Stimulated activated CD4-positive, alpha-beta T cell treated with anti-CD3 and anti-CD28 coated beads, Interleukin-15, amount 100 ng/mL, for 24 hours (primary cell): ENCODE measurements at regions not wholly inside any gene's neighbourhood (a gene's known extent, or its start where the extent isn't known, plus 50 kb on each side); places are given as distances from the start of the nearest gene placed in this dataset.
A peak's percentile ranks its signal among the peaks of the same experiment; 100 is the strongest.

Experiments used
- DNase-seq: peaks from one replicate; pipeline ENCODE4 v3.0.0-alpha.2; 2020

- DNase-seq: no peak
These were observed 52.4 kb upstream of the UPP2 start for GRCh38 chr2:158049129-158049855.

- DNase-seq: no peak
These were observed 53.3 kb upstream of the UPP2 start for GRCh38 chr2:158048327-158048726.

GRCh38 chr2:158047156-158047611 lies 54.5 kb upstream of the UPP2 start:
- no peak for DNase-seq

DNA sequence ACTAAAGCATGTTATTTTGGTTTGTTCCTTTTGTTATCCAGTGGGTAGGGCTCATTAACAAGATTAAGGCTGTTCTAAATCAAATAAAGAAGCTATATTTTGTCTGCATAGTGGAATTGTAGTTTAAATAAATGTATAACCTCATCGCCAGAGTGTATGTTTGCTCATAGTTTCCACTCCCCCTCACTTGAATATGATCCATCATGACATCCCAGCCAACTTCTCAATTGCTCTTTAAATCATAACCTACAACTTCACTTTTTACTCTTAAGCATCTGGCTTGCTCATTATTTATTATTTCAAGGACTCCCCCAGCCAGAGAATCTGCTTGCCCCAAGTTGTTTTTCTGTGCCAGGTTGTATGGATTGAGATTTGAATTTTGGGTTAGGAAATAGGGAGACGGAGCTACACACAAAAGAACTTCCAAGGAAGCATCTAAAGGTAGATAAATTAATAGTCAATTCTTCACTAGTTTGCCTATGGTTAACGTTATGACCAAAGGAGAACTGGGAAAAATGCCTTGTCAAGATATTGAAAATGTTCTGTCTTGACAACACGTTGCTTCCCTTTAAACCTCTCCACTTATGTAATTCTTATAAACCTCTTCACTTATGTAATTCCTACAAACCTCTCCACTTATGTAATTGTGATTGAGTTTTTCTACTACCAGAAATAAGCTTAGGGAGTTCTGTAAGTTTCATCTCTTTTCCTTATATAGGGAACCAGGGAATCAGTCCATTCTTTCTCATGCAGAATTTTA lies 55.4 kb upstream of the UPP2 start:
- no peak for DNase-seq

- no peak for DNase-seq
These were observed 56.3 kb upstream of the UPP2 start for GRCh38 chr2:158045362-158045761.

DNA sequence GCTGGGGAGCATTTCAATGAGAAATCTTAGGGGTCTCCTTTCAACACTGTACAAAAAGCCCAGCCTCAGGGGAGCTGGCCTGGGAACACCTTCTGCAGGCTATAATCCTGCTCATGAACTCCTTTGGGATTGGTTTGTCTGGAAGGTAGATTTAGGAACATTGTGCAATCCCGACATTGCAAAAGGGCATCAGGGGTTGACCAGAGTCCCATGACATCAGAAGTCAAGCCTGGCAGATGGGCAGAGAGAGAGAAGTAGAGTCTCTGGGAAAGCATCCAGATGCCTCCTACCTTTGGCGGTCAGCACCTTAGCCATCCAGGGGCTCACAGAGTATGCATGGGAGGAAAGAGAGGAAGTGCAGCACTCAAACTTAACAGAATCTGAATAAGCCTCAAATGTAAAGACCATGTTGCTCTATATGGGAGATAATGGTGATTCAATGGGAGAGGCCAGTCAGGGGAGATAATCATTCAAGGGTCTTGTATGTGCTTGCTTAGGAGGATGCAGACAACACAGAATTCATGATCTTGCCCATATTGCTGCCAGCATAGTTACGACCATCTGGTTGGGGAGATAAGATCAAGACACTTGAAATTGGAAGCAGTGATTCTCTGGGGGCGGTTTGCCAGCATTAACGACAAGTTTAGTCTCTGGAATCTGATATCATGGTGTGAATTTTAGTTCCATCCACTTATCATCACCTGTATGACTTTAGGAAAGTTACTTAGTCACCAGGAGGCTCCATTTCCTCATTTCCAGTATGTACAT lies 58.3 kb upstream of the UPP2 start:
- DNase-seq: no peak

- no peak for DNase-seq
These were observed 59.0 kb upstream of the UPP2 start for GRCh38 chr2:158042666-158043065.

DNA sequence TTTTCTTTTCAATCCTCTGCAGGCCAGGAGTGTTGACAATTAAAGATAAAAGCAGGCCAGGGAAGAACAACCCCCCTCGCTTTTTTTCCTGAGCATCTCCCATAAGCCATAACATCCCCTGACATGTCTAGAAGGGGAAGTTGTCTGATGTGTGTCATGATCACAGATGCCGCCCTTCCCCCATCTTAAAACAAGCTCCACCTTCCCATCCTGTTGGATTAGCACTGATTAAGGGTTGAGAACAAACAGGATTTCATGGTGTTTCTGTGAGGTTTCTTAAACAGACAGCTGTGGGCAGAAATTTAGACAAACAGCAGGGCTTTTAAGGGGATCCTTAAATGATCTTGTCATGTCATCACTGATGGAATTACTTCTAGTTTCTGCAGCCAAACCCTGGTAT lies 59.4 kb upstream of the UPP2 start:
- DNase-seq: no peak

- no peak for DNase-seq
These were observed 60.3 kb upstream of the UPP2 start for GRCh38 chr2:158041400-158041799.

- DNase-seq: no peak
These were observed 62.8 kb upstream of the UPP2 start for GRCh38 chr2:158038901-158039300.

- peak; percentile 9 for DNase-seq
These were observed 67.3 kb upstream of the UPP2 start for GRCh38 chr2:158034198-158034866.

DNA sequence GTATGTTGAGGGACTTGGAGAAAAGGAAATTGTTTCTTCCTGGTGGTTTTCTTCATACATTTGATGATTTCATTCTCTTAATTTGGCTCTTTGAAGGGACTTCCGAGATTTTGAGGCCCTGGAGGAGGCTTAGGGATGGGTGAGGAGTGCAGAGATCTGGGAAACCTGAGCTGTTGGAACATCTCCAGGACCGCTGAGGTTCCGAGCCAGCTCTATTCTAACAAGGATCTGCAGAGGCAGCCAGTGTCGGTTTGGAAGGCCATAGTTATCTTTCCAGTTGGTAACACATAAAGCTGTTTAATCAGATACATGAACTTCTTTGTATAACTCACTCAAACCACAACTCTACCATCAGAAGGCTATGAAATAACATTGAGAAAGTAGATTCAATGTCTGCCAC lies 70.3 kb upstream of the UPP2 start:
- no peak for DNase-seq

- no peak for DNase-seq
These were observed 76.2 kb upstream of the UPP2 start for GRCh38 chr2:158025255-158025996.

DNA sequence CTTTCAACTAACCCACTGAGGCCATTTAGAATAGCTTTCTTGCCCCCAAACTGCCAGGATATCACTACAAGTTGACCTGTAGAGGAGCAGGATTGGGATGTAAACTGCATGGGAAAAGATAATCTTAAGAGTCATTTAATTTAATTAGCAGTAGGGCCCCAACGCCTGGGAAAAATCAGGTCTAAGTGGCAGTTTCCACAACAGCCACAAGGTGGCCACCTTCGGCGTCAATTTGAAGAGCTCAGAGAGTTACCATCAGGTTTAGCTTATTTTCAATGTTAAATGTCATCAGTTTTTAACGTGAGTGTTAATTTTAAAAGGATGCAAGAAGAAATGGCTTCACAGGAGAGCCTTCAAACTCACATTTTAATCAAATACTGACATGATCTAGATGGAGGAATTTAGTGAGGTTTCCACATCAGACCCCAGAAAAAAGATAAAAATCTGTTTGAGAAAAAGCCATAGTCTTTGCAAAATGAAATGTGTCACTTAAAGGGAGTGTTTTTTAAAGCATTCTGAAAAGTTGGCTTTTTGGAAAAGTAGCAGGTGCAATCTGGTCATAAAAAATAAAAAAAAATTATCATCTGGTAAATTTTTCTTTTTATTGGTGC lies 77.3 kb upstream of the UPP2 start:
- peak; percentile 69 for DNase-seq

DNA sequence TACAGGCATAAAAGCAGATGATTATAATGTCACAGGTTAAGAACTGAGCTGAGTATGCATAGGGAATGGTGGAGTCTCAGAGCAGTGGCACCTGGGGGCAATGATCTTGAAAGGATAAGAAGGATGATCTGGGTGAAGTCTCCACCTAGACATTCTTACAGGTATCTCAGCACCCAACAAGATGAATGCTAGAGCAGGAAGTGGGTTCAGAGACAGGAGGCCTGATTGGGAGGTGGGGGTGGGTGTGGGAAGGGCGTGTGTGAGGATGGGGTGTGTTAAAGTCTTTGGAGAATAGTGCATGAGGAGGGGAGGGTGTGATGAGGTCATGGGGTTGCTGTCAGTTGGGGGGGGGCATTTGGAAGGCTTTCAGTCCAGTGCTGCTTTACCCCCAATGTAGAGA lies 78.8 kb upstream of the UPP2 start:
- DNase-seq: no peak

- DNase-seq: no peak
These were observed 80.5 kb upstream of the UPP2 start for GRCh38 chr2:158021226-158021625.

DNA sequence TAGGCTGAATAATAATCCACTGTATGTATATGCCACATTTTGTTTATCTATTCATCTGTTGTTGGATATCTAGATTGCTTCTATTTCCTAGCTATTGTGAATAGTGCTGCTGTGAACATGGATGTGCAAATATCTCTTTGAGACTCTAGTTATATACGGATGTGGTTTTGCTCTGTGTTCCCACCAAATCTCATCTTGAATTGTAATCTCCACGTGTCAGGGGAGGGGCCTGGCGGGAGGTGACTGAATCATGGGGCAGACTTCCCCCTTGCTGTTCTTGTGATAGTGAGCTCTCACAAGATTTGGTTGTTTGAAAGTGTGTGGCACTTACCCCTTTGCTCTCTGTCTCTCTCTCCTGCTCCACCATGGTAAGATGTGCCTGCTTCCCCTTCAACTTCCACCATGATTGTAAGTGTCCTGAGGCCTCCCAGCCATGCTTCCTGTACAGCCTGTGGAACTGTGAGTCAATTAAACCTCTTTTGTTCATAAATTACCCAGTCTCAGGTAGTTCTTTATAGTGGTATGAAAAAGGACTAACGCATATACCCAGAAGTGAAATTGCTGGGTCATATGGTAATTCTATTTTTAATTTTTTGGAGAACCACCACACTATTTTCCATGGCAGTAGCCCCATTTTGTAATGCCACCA lies 86.1 kb upstream of the UPP2 start:
- DNase-seq: peak; percentile 20

DNA sequence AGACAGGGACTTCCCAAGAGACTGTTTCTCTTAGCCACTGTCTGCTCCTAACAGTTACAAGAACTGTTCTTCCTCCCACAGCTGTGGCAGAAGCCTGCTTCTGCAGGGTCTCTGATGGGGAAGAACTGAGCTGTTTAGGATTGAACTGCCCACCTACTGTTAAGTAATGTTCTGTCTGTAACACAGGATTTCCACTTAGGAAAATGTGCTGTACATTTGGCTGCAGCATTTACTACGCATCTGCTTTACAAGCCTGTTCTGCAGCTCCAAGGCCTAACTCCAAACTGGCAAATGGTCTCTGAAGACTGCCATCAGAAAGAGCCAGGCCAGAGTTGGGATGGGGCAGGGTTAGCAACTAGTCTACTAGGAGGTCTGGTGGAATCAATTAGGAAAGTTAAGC lies 87.8 kb upstream of the UPP2 start:
- DNase-seq: no peak

DNA sequence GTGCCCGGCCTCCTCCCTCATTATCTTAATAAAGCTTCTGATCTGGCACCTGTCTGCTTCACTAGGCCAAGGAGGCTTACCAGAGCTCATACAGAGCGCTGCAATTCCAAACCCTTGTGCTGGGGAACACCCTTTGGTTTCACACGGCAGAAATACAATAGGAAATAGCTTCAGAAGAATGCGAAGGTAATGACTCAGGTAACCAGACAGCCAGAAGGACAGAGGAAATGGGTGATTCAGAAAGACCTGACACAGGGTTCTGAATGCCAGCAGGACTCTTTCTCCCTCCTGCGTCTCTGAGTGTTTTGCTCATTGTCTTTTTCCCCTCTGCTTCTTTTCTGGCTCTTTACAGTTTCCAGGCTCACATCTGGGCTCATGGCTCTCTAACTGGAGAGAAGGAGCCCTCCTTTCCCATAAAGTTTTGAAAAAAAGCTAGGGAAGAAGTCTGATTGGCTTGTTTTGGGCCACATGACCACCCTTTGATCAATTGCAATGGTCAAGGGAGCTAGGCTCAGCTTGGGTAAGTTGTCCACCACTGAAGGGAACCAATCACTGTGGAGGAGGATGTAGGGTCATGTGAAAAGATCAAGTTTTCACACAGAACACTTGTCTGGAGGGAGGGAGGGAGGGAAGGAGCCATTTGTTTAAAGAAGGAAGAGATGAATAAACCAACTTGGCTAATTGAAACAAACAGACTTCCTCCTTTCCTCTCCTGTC lies 90.5 kb upstream of the UPP2 start:
- DNase-seq: no peak

GRCh38 chr2:158009399-158009798 lies 92.3 kb upstream of the UPP2 start:
- DNase-seq: no peak
